HCT116 (cell line): ENCODE measurements at regions not wholly inside any gene's neighbourhood (a gene's known extent, or its start where the extent isn't known, plus 50 kb on each side); places are given as distances from the start of the nearest gene placed in this dataset.

ENCODE experiments used
- ATAC-seq: fragments of 200-7000 bp; cut with Tn5 transposase; 2 replicates; pipeline ENCODE4 v1.9.1; 2020; ENCODE audit warnings: mild to moderate bottlenecking, moderate library complexity
- BruUV-seq: library from RNA; stranded (reverse); fragments of 400-500 nt; replicated peaks from 2 replicates; lab custom pipeline; 2021; lab: Mats Ljungman, UMichigan
- CTCF ChIA-PET: fragments of 300-600 bp; sonication (Branson Sonifier 250); formaldehyde crosslinking; loops from one replicate; lab custom pipeline; 2021; ENCODE audit warnings: antibody characterized with exemption; lab: Charles Lee
- POLR2A ChIA-PET: fragments of 300-600, 350-600 bp; sonication (Branson Sonifier 250); formaldehyde crosslinking; loops from one replicate; lab custom pipeline; 2021; ENCODE audit warnings: antibody characterized with exemption; lab: Charles Lee
- RAD21 ChIA-PET, 2 experiments: fragments of 300-600 bp; sonication (Branson Sonifier 250); formaldehyde crosslinking; loops; one replicate each; lab custom pipeline; 2023; ENCODE audit warnings: low total read pairs in 2 of 2; ENCODE audit not compliant: uncharacterized antibody in 2 of 2, unreplicated experiment in 2 of 2, low non-redundant PET in 1 of 2; lab: Charles Lee
- DNase-seq: peaks from one replicate; pipeline ENCODE4 v3.0.0-alpha.2; 2010; ENCODE audit warnings: low read depth, low spot score
- H2AFZ ChIP-seq: fragments of 200-600 bp; shearing (Covaris generic), sonication (generic); 2 replicates; pipeline ENCODE4 v1.6.1; 2017; ENCODE audit warnings: low read depth, mixed run types, mixed read lengths, antibody characterized with exemption, low read length; ENCODE audit not compliant: poor library complexity, severe bottlenecking
- H3K27ac ChIP-seq: 2 replicates; pipeline ENCODE4 v1.5.1; 2012; ENCODE audit warnings: low read depth, low read length
- H3K27me3 ChIP-seq: fragments of 200-600 bp; sonication (generic); 2 replicates; pipeline ENCODE4 v1.6.1; 2016; ENCODE audit warnings: mixed run types, low read length, mixed read lengths; ENCODE audit not compliant: insufficient read depth
- H3K36me3 ChIP-seq, 2 experiments: fragments of 200-500 bp in 1 of 2; fragments of 200-600 bp in 1 of 2; sonication (Bioruptor generic) in 1 of 2; sonication (generic) in 1 of 2; 2 replicates each; pipeline versions ENCODE4 v1.5.1 to v1.6.1; 2014 to 2016; ENCODE audit warnings: low read length in 2 of 2, inconsistent platforms in 1 of 2, mixed read lengths in 1 of 2, mixed run types in 1 of 2; ENCODE audit not compliant: insufficient read depth in 2 of 2, control insufficient read depth in 1 of 2
- H3K4me1 ChIP-seq, 2 experiments: fragments of 200-600 bp in 1 of 2; sonication (generic) in 1 of 2; 2 replicates each; pipeline versions ENCODE4 v1.5.1 to v1.6.1; 2012 to 2017; ENCODE audit warnings: low read length in 2 of 2, inconsistent platforms in 1 of 2, mild to moderate bottlenecking in 1 of 2, mixed read lengths in 1 of 2, mixed run types in 1 of 2, moderate library complexity in 1 of 2; ENCODE audit not compliant: insufficient read depth in 2 of 2, control insufficient read depth in 1 of 2
- H3K4me2 ChIP-seq: fragments of 200-600 bp; sonication (generic); 2 replicates; pipeline ENCODE4 v1.6.1; 2017; ENCODE audit warnings: mixed run types, low read length, mixed read lengths
- H3K4me3 ChIP-seq, 2 experiments: fragments of 200-600 bp in 1 of 2; sonication (generic) in 1 of 2; replicated peaks in 1 of 2; 2 replicates each; pipeline ENCODE4 v1.5.1; 2011 to 2016; ENCODE audit warnings: low read length in 2 of 2, control low read depth in 1 of 2, low read depth in 1 of 2, mild to moderate bottlenecking in 1 of 2, mixed read lengths in 1 of 2, mixed run types in 1 of 2
- H3K79me2 ChIP-seq: fragments of 200-600 bp; sonication (generic); 2 replicates; pipeline ENCODE4 v1.6.1; 2017; ENCODE audit warnings: mild to moderate bottlenecking, mixed run types, low read length, moderate library complexity, mixed read lengths; ENCODE audit not compliant: insufficient read depth
- H3K9ac ChIP-seq: fragments of 200-600 bp; sonication (generic); 2 replicates; pipeline ENCODE4 v1.6.1; 2016; ENCODE audit warnings: low read length, mixed read lengths
- H3K9me2 ChIP-seq: fragments of 200-600 bp; sonication (generic), shearing (Covaris generic); 2 replicates; pipeline ENCODE4 v1.6.1; 2017; ENCODE audit warnings: mixed run types, mild to moderate bottlenecking, moderate library complexity; ENCODE audit not compliant: insufficient read depth
- H3K9me3 ChIP-seq, 2 experiments: fragments of 200-500 bp in 1 of 2; fragments of 200-600 bp in 1 of 2; sonication (Bioruptor generic) in 1 of 2; sonication (generic) in 1 of 2; 2 replicates each; pipeline ENCODE4 v1.6.1; 2014 to 2017; ENCODE audit warnings: low read length in 2 of 2, mixed read lengths in 2 of 2, inconsistent platforms in 1 of 2, low read depth in 1 of 2, mild to moderate bottlenecking in 1 of 2, mixed run types in 1 of 2, moderate library complexity in 1 of 2; ENCODE audit not compliant: control insufficient read depth in 1 of 2, insufficient read depth in 1 of 2
- H4K20me1 ChIP-seq: fragments of 200-600 bp; sonication (generic), shearing (Covaris generic); 2 replicates; pipeline ENCODE4 v1.6.1; 2017; ENCODE audit warnings: mixed run types, mild to moderate bottlenecking, moderate library complexity; ENCODE audit not compliant: insufficient read depth
- ATF3 ChIP-seq: IDR thresholded peaks from 2 replicates; pipeline ENCODE4 v1.6.1; 2012
- CBX3 ChIP-seq: IDR thresholded peaks from 2 replicates; pipeline ENCODE4 v1.6.1; 2012; ENCODE audit warnings: low read depth
- CEBPB ChIP-seq: IDR thresholded peaks from 2 replicates; pipeline ENCODE4 v1.6.1; 2012; ENCODE audit warnings: low read depth
- ELF1 ChIP-seq: IDR thresholded peaks from 2 replicates; pipeline ENCODE4 v1.6.1; 2012; ENCODE audit warnings: low read depth, borderline replicate concordance
- EZH2 ChIP-seq: fragments of 200-600 bp; sonication (generic); IDR thresholded peaks from 2 replicates; pipeline ENCODE4 v1.6.1; 2017; ENCODE audit warnings: antibody characterized with exemption, mixed run types
- EZH2phosphoT487 ChIP-seq: fragments of 200-600 bp; IDR thresholded peaks from 2 replicates; pipeline ENCODE4 v1.6.1; 2018; ENCODE audit warnings: antibody characterized with exemption, borderline replicate concordance
- FOSL1 ChIP-seq: IDR thresholded peaks from 2 replicates; pipeline ENCODE4 v1.6.1; 2012; ENCODE audit warnings: low read depth
- JUND ChIP-seq: IDR thresholded peaks from 2 replicates; pipeline ENCODE4 v1.6.1; 2012
- MAX ChIP-seq: IDR thresholded peaks from 2 replicates; pipeline ENCODE4 v1.6.1; 2012
- POLR2A ChIP-seq: IDR thresholded peaks from 2 replicates; pipeline ENCODE4 v1.7.0; 2011; ENCODE audit warnings: borderline replicate concordance; ENCODE audit not compliant: insufficient read depth, insufficient read length; ENCODE audit errors: extremely low read depth
- RAD21 ChIP-seq: IDR thresholded peaks from 2 replicates; pipeline ENCODE4 v1.6.1; 2012; ENCODE audit warnings: low read depth, mild to moderate bottlenecking
- SIN3A ChIP-seq: IDR thresholded peaks from 2 replicates; pipeline ENCODE4 v1.6.1; 2012; ENCODE audit warnings: low read depth
- SP1 ChIP-seq: IDR thresholded peaks from 2 replicates; pipeline ENCODE4 v1.6.1; 2012; ENCODE audit warnings: low read depth
- YY1 ChIP-seq: IDR thresholded peaks from 2 replicates; pipeline ENCODE4 v1.6.1; 2011; ENCODE audit warnings: low read length, low read depth, moderate library complexity, mild to moderate bottlenecking; ENCODE audit not compliant: insufficient replicate concordance; ENCODE audit errors: extremely low read depth
- ZNF274 ChIP-seq: fragments of 200-500 bp; sonication (Bioruptor generic); IDR thresholded peaks from 2 replicates; pipeline ENCODE4 v1.6.1; 2014; ENCODE audit warnings: mild to moderate bottlenecking, low read depth, low read length, inconsistent platforms
- intact Hi-C: fragments of 100-400 bp; cut with micrococcal nuclease; formaldehyde crosslinking; loops from 2 replicates; pipeline ENCODE4 v1.10.0; 2022
- TF ChIP-seq, protein P1 (sequence below): IDR thresholded peaks from 2 replicates; pipeline ENCODE4 v1.6.1; 2012; ENCODE audit warnings: low read depth
- TF ChIP-seq, protein P2 (sequence below): IDR thresholded peaks from 2 replicates; pipeline ENCODE4 v1.6.1; 2011; ENCODE audit warnings: mild to moderate bottlenecking, low read length, moderate library complexity; ENCODE audit not compliant: insufficient replicate concordance; ENCODE audit errors: extremely low read depth

DNA sequence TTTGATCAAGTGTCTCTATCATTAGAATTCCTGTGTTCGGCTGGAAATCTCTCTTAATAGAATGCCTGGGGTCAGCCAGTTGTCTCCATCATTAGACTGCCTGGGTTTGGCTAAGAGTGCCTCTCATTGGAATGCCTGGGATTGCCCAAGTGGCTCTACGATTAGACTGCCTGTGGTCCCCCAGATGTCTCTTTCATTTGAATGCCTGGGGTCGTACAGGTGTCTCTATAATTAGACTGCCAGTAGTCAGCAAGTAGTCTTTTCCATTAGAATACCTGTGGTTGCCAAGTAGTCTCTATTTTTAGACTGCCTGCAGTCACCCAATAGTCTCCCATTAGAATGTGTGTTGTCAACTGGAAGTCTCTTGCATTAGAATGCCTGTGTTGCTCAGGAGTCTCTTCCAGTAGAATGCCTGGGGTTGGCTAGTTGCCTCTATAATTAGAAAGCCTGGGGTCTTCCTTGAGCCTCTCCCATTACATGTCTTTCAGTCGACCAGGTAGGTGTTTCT lies 1523.2 kb downstream of the UQCRFS1 start:
- CTCF ChIA-PET = no interaction called here

DNA sequence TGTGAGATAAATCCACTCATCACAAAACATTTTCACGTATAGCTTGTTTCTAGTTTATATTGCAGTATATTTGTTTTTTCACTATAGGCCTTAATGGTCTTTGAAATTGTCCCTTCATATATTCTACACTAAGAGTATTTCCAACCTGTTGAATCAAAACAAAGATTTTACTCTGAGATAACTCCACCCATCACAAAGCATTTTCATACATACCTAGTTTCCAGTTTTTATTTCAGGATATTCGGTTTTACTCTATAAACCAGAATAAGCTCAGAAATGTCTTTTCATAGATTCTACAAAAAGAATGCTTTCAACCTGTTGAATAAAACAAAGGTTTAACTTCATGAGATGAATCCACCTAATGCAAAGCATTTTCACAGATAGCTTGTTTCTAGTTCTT lies 1528.7 kb downstream of the UQCRFS1 start:
- CTCF ChIA-PET = no interaction called here
- POLR2A ChIA-PET = no interaction called here
- TF ChIP-seq, protein P1, sequence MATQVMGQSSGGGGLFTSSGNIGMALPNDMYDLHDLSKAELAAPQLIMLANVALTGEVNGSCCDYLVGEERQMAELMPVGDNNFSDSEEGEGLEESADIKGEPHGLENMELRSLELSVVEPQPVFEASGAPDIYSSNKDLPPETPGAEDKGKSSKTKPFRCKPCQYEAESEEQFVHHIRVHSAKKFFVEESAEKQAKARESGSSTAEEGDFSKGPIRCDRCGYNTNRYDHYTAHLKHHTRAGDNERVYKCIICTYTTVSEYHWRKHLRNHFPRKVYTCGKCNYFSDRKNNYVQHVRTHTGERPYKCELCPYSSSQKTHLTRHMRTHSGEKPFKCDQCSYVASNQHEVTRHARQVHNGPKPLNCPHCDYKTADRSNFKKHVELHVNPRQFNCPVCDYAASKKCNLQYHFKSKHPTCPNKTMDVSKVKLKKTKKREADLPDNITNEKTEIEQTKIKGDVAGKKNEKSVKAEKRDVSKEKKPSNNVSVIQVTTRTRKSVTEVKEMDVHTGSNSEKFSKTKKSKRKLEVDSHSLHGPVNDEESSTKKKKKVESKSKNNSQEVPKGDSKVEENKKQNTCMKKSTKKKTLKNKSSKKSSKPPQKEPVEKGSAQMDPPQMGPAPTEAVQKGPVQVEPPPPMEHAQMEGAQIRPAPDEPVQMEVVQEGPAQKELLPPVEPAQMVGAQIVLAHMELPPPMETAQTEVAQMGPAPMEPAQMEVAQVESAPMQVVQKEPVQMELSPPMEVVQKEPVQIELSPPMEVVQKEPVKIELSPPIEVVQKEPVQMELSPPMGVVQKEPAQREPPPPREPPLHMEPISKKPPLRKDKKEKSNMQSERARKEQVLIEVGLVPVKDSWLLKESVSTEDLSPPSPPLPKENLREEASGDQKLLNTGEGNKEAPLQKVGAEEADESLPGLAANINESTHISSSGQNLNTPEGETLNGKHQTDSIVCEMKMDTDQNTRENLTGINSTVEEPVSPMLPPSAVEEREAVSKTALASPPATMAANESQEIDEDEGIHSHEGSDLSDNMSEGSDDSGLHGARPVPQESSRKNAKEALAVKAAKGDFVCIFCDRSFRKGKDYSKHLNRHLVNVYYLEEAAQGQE = no peak
- TF ChIP-seq JUND (no peak), SIN3A (no peak), POLR2A (no peak), FOSL1 (no peak), MAX (no peak), CBX3 (no peak)
- TF ChIP-seq, protein P2, sequence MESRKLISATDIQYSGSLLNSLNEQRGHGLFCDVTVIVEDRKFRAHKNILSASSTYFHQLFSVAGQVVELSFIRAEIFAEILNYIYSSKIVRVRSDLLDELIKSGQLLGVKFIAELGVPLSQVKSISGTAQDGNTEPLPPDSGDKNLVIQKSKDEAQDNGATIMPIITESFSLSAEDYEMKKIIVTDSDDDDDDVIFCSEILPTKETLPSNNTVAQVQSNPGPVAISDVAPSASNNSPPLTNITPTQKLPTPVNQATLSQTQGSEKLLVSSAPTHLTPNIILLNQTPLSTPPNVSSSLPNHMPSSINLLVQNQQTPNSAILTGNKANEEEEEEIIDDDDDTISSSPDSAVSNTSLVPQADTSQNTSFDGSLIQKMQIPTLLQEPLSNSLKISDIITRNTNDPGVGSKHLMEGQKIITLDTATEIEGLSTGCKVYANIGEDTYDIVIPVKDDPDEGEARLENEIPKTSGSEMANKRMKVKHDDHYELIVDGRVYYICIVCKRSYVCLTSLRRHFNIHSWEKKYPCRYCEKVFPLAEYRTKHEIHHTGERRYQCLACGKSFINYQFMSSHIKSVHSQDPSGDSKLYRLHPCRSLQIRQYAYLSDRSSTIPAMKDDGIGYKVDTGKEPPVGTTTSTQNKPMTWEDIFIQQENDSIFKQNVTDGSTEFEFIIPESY = no peak

More for the DNA sequence above, 1523.2 kb downstream of the UQCRFS1 start:
- H3K79me2 ChIP-seq = no peaks in the 10 kb centered on the region
- TF ChIP-seq CBX3 = no peak
- no peak for TF ChIP-seq SIN3A
- TF ChIP-seq CEBPB = no peak
- no peak for TF ChIP-seq ZNF274
- no peak for TF ChIP-seq EZH2phosphoT487
- TF ChIP-seq FOSL1 = no peak
- TF ChIP-seq RAD21 = no peak
- TF ChIP-seq POLR2A = no peak
- no peak for TF ChIP-seq JUND
- TF ChIP-seq SP1 = no peak
- no peak for TF ChIP-seq EZH2
- TF ChIP-seq MAX = no peak
- no peak for TF ChIP-seq ATF3
- no peak for TF ChIP-seq ELF1
- TF ChIP-seq YY1 = no peak
- TF ChIP-seq, all 23 proteins: peak for 0
- Histone ChIP-seq H3K9ac (no peak overlapping the region), H3K4me3 (no peak overlapping the region), H3K9me2 (no peaks in the 10 kb centered on the region), H4K20me1 (no peaks in the 10 kb centered on the region), H3K27ac (no peak overlapping the region), H3K9me3 (peaks cover 0 to 16% of the 10 kb centered on the region in 2 experiments; a peak in 1 of 4 replicates), H3K36me3 (no peaks in the 10 kb centered on the region), H3K27me3 (no peaks in the 10 kb centered on the region), H3K4me2 (no peak overlapping the region), H2AFZ (no peak overlapping the region), H3K4me1 (no peaks in the 10 kb centered on the region)
- intact Hi-C loops = no loop called here
- DNase-seq (no peak), ATAC-seq (no peak)
- ChIA-PET POLR2A (no interaction called here), RAD21 (no interaction called here)
- BruUV-seq = no TSS peak

More for the DNA sequence above, 1528.7 kb downstream of the UQCRFS1 start:
- BruUV-seq = no TSS peak
- RAD21 ChIA-PET = no interaction called here
- no peaks in the 10 kb centered on the region for H3K36me3 ChIP-seq
- no peak for DNase-seq
- peaks cover 0 to 20% of the 10 kb centered on the region in 2 experiments; a peak in 2 of 4 replicates for H3K9me3 ChIP-seq
- H3K27me3 ChIP-seq = no peaks in the 10 kb centered on the region
- no peaks in the 10 kb centered on the region for H4K20me1 ChIP-seq
- ATAC-seq = no peak
- no peaks in the 10 kb centered on the region for H3K4me1 ChIP-seq
- intact Hi-C loops = no loop called here
- H3K9me2 ChIP-seq = no peaks in the 10 kb centered on the region
- H2AFZ ChIP-seq = no peak overlapping the region
- no peak overlapping the region for H3K4me3 ChIP-seq
- H3K27ac ChIP-seq = no peak overlapping the region
- no peak overlapping the region for H3K4me2 ChIP-seq
- no peaks in the 10 kb centered on the region for H3K79me2 ChIP-seq
- no peak overlapping the region for H3K9ac ChIP-seq
